Common myeloid progenitor, CD34-positive (primary cell): ENCODE measurements at regions not wholly inside any gene's neighbourhood (a gene's known extent, or its start where the extent isn't known, plus 50 kb on each side); places are given as distances from the start of the nearest gene placed in this dataset.

Experiments
- CTCF ChIA-PET: fragments of 350-600 bp; sonication (Branson Sonifier 250); formaldehyde crosslinking; loops from one replicate; lab custom pipeline; 2021; ENCODE audit warnings: antibody characterized with exemption; lab: Charles Lee
- POLR2A ChIA-PET: fragments of 350-600 bp; sonication (Branson Sonifier 250); formaldehyde crosslinking; loops from one replicate; lab custom pipeline; 2021; ENCODE audit warnings: antibody characterized with exemption; lab: Charles Lee
- DNase-seq, 3 donors: peaks; one replicate each; pipeline versions ENCODE4 v3.0.0 to v3.0.0-alpha.2; 2013
- H3K27ac ChIP-seq, 2 experiments: 1 replicate in 1 of 2; 2 replicates in 1 of 2; pipeline ENCODE4 v1.7.0; 2013; ENCODE audit warnings: inconsistent platforms in 2 of 2, low read length in 2 of 2, mild to moderate bottlenecking in 2 of 2, low read depth in 1 of 2, moderate library complexity in 1 of 2; ENCODE audit not compliant: severe bottlenecking in 2 of 2, insufficient read depth in 1 of 2, poor library complexity in 1 of 2
- H3K27me3 ChIP-seq, 5 experiments: replicated peaks in 2 of 5; 1 replicate in 3 of 5; 2 replicates in 2 of 5; pipeline versions ENCODE4 v1.6.1 to v1.7.0; 2013; ENCODE audit warnings: low read length in 4 of 5, mild to moderate bottlenecking in 2 of 5, moderate library complexity in 2 of 5, inconsistent platforms in 1 of 5; ENCODE audit not compliant: insufficient read depth in 5 of 5, control insufficient read depth in 4 of 5
- H3K36me3 ChIP-seq, 4 experiments: 1 replicate in 2 of 4; 2 replicates in 2 of 4; pipeline versions ENCODE4 v1.6.1 to v1.7.0; 2013; ENCODE audit warnings: low read length in 3 of 4, control low read depth in 1 of 4, mild to moderate bottlenecking in 1 of 4; ENCODE audit not compliant: control insufficient read depth in 4 of 4, insufficient read depth in 4 of 4
- H3K4me1 ChIP-seq, 4 experiments: 1 replicate in 3 of 4; 2 replicates in 1 of 4; pipeline versions ENCODE4 v1.6.1 to v1.7.1; 2013; ENCODE audit warnings: low read length in 3 of 4, mild to moderate bottlenecking in 3 of 4, control low read depth in 1 of 4, inconsistent platforms in 1 of 4, moderate library complexity in 1 of 4; ENCODE audit not compliant: control insufficient read depth in 4 of 4, insufficient read depth in 4 of 4; ENCODE audit errors: control extremely low read depth in 1 of 4
- H3K4me3 ChIP-seq, 7 experiments: 1 replicate in 4 of 7; 2 replicates in 3 of 7; pipeline versions ENCODE4 v1.5.1 to v1.7.0; 2013; ENCODE audit warnings: mild to moderate bottlenecking in 7 of 7, low read length in 6 of 7, moderate library complexity in 6 of 7, inconsistent platforms in 2 of 7, low read depth in 2 of 7, control low read depth in 1 of 7; ENCODE audit not compliant: insufficient read depth in 4 of 7, control insufficient read depth in 1 of 7; ENCODE audit errors: extremely low read depth in 1 of 7
- H3K9me3 ChIP-seq, 5 experiments: 1 replicate in 4 of 5; 2 replicates in 1 of 5; pipeline versions ENCODE4 v1.6.1 to v1.7.1; 2013; ENCODE audit warnings: low read length in 4 of 5, mild to moderate bottlenecking in 2 of 5, inconsistent platforms in 1 of 5, low read depth in 1 of 5, moderate library complexity in 1 of 5; ENCODE audit not compliant: control insufficient read depth in 4 of 5, insufficient read depth in 2 of 5; ENCODE audit errors: control extremely low read depth in 1 of 5
- WGBS: methylation state at CpG from one replicate; pipeline ENCODE4 v1.1.5; 2013; ENCODE audit not compliant: insufficient coverage; 5-methylcytosine and 5-hydroxymethylcytosine counted together

DNA sequence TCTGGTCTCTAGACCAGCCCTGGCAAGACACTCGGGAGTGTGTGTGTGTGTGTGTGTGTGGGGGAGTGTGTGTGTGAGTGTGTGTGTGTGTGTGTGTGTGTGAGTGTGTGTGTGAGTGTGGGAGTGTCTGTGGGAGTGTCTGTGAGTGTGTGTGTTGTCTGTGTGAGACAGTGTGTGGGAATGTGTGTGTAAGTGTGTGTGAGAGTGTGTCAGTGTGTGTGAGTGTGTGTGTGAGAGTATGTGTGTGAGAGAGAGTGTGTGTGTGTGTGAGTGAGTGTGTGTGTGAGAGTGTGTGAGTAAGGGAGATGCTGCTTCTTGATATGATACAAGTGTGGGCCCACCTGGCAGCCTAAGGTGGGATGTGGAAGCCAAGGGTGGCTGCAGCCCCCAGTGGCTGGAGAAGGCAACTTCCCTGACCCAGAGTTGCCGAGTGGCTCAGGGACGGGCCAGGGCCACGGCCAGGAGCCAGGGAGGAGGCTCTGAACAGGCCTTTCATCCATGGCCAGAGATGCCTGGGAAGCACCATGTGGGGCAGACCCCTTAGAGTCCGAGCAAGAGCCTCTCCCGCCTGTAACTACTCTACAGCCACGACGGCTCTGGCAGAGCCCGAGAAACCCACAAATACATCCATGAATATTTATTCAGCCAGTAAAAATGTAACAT is 159.3 kb upstream of the MYCN start:
- WGBS: 100% methylated on average over 4 of the region's 9 CpGs
- H3K27ac ChIP-seq: no peak overlapping the region
- ChIA-PET CTCF (interaction anchor here (0.6 kb wide), 1 partner anchor 545 kb away, joined by 3 read pairs; no protein-coding TSS in a partner anchor), POLR2A (no interaction called here)
- H3K4me3 ChIP-seq: no peak overlapping the region
- no peak for DNase-seq
- H3K9me3 ChIP-seq: no peaks in the 10 kb centered on the region
- H3K4me1 ChIP-seq: peaks cover 0 to 6% (median 2%) of the 10 kb centered on the region in 4 experiments
- no peaks in the 10 kb centered on the region for H3K36me3 ChIP-seq
- peaks cover 0 to 3% (median 0%) of the 10 kb centered on the region in 5 experiments for H3K27me3 ChIP-seq

DNA sequence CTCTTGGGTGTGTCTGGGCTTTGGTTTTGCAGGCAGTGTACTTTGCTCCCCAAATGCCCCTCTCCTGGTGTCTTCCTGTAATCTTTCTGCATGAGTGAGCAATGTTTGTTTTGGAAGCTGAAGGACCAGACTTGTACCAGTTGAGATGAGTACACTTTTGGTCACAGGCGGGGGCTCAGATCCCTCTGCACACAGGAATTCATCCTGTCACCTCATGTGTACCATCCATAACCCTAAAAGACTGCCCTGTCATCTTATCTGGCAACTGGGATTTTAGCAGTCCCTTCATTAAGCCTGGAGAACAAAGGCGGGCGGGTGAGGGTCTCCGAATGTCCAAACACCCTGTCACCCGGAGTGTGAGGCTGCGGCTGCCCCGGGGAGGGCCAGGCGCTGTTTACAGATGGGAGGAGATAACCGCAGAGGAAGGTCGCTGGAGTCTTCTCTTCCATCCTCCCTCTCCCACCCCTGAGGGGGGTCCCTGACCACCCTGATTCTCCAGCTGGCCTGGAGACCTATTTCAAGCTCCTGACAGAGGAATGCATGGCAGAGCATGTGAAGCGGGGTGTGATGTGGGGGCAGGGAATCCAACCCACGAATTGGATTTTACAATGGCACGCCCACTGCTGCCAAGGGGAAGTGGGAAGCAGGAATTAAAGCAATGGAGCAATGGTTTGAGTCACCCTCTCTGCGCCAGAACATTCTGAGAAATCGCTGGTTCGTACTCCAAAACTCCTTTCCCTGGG is 158.2 kb upstream of the MYCN start:
- no peak for DNase-seq
- ChIA-PET CTCF (interaction anchor here (0.6 kb wide), 1 partner anchor 544 kb away, joined by 3 read pairs; no protein-coding TSS in a partner anchor), POLR2A (interaction anchor here (0.7 kb wide), 1 partner anchor 18 kb away, joined by 3 read pairs; no protein-coding TSS in a partner anchor)
- H3K27me3 ChIP-seq: peaks cover 0 to 3% (median 0%) of the 10 kb centered on the region in 5 experiments
- H3K36me3 ChIP-seq: no peaks in the 10 kb centered on the region
- peaks cover 0 to 6% (median 2%) of the 10 kb centered on the region in 4 experiments for H3K4me1 ChIP-seq
- H3K9me3 ChIP-seq: no peaks in the 10 kb centered on the region
- H3K4me3 ChIP-seq: no peak overlapping the region
- no peak overlapping the region for H3K27ac ChIP-seq
- WGBS: 85% methylated on average over 13 of the region's 16 CpGs

- no peak for DNase-seq
- H3K36me3 ChIP-seq: no peaks in the 10 kb centered on the region
- H3K27ac ChIP-seq: no peak overlapping the region
- H3K4me1 ChIP-seq: peaks cover 0 to 6% (median 2%) of the 10 kb centered on the region in 4 experiments
- no peaks in the 10 kb centered on the region for H3K9me3 ChIP-seq
- CTCF ChIA-PET: no interaction called here
- H3K27me3 ChIP-seq: peaks cover 0 to 3% (median 0%) of the 10 kb centered on the region in 5 experiments
- H3K4me3 ChIP-seq: no peak overlapping the region
- 100% methylated on average over 5 of the region's 7 CpGs for WGBS
- POLR2A ChIA-PET: interaction anchor here (0.7 kb wide), 1 partner anchor 18 kb away, joined by 3 read pairs; no protein-coding TSS in a partner anchor
These were observed 157.5 kb upstream of the MYCN start for GRCh38 chr2:15782769-15783294.

GRCh38 chr2:15783489-15783888 is 156.9 kb upstream of the MYCN start:
- CTCF ChIA-PET: no interaction called here
- Histone ChIP-seq H3K9me3 (no peaks in the 10 kb centered on the region), H3K27ac (no peak overlapping the region), H3K27me3 (peaks cover 0 to 3% (median 0%) of the 10 kb centered on the region in 5 experiments), H3K36me3 (no peaks in the 10 kb centered on the region), H3K4me3 (no peak overlapping the region), H3K4me1 (peaks cover 0 to 6% (median 2%) of the 10 kb centered on the region in 4 experiments)
- POLR2A ChIA-PET: no interaction called here
- DNase-seq: no peak
- WGBS: 100% methylated on average over 1 of the region's 6 CpGs

GRCh38 chr2:15784106-15784885 is 156.1 kb upstream of the MYCN start:
- no peaks in the 10 kb centered on the region for H3K36me3 ChIP-seq
- H3K4me1 ChIP-seq: peaks cover 0 to 6% (median 2%) of the 10 kb centered on the region in 4 experiments
- DNase-seq: no peak
- no peak overlapping the region for H3K27ac ChIP-seq
- POLR2A ChIA-PET: no interaction called here
- no peak overlapping the region for H3K4me3 ChIP-seq
- H3K9me3 ChIP-seq: no peaks in the 10 kb centered on the region
- H3K27me3 ChIP-seq: peaks cover 0 to 3% (median 0%) of the 10 kb centered on the region in 5 experiments
- CTCF ChIA-PET: no interaction called here
- WGBS: 54% methylated on average over 11 of the region's 13 CpGs

GRCh38 chr2:15784886-15785801 is 155.2 kb upstream of the MYCN start:
- Histone ChIP-seq H3K27ac (no peak overlapping the region), H3K9me3 (no peaks in the 10 kb centered on the region), H3K36me3 (no peaks in the 10 kb centered on the region), H3K4me3 (no peak overlapping the region), H3K27me3 (peaks cover 0 to 3% (median 0%) of the 10 kb centered on the region in 5 experiments), H3K4me1 (peaks cover 0 to 6% (median 2%) of the 10 kb centered on the region in 4 experiments)
- WGBS: 97% methylated on average over 17 of the region's 21 CpGs
- CTCF ChIA-PET: interaction anchor here (1.7 kb wide), 1 partner anchor 9 kb away, joined by 8 read pairs; no protein-coding TSS in a partner anchor
- POLR2A ChIA-PET: no interaction called here
- no peak for DNase-seq
